GM12891 (cell line): ENCODE measurements at regions not wholly inside any gene's neighbourhood (a gene's known extent, or its start where the extent isn't known, plus 50 kb on each side); places are given as distances from the start of the nearest gene placed in this dataset.

ENCODE experiments used
- POLR2A ChIP-seq: IDR thresholded peaks from 2 replicates; pipeline ENCODE4 v1.6.1; 2011; ENCODE audit warnings: low read depth, low read length, control low read depth
- POLR2AphosphoS5 ChIP-seq: IDR thresholded peaks from 2 replicates; pipeline ENCODE4 v1.6.1; 2011; ENCODE audit warnings: low read depth, low read length, control low read depth
- POU2F2 ChIP-seq: IDR thresholded peaks from 2 replicates; pipeline ENCODE4 v1.6.1; 2011; ENCODE audit warnings: low read depth, mild to moderate bottlenecking, control low read depth, low read length, moderate library complexity
- SPI1 ChIP-seq: IDR thresholded peaks from 2 replicates; pipeline ENCODE4 v1.6.1; 2011; ENCODE audit warnings: low read depth, low read length, control low read depth
- TAF1 ChIP-seq: IDR thresholded peaks from 2 replicates; pipeline ENCODE4 v1.6.1; 2011; ENCODE audit warnings: low read depth, low read length, control low read depth

- TF ChIP-seq POLR2AphosphoS5 (no peak), POLR2A (no peak), TAF1 (no peak), SPI1 (no peak), POU2F2 (no peak)
These were observed 151.5 kb upstream of the ERCC4 start for GRCh38 chr16:13768471-13768870.
